ENCODE measurements at regions not wholly inside any gene's neighbourhood (a gene's known extent, or its start where the extent isn't known, plus 50 kb on each side); places are given as distances from the start of the nearest gene placed in this dataset.
A peak's percentile ranks its signal among the peaks of the same experiment; 100 is the strongest.

- DNase-seq, result no peak
These were observed 202.1 kb downstream of the NOVA1 start for GRCh38 chr14:26395726-26396125.

GRCh38 chr14:26394150-26394810, 203.6 kb downstream of the NOVA1 start:
- peak in 2 of 56 donors; percentile 4 to 24 for DNase-seq

- DNase-seq, result no peak
These were observed 205.3 kb downstream of the NOVA1 start for GRCh38 chr14:26392498-26392897.

DNA sequence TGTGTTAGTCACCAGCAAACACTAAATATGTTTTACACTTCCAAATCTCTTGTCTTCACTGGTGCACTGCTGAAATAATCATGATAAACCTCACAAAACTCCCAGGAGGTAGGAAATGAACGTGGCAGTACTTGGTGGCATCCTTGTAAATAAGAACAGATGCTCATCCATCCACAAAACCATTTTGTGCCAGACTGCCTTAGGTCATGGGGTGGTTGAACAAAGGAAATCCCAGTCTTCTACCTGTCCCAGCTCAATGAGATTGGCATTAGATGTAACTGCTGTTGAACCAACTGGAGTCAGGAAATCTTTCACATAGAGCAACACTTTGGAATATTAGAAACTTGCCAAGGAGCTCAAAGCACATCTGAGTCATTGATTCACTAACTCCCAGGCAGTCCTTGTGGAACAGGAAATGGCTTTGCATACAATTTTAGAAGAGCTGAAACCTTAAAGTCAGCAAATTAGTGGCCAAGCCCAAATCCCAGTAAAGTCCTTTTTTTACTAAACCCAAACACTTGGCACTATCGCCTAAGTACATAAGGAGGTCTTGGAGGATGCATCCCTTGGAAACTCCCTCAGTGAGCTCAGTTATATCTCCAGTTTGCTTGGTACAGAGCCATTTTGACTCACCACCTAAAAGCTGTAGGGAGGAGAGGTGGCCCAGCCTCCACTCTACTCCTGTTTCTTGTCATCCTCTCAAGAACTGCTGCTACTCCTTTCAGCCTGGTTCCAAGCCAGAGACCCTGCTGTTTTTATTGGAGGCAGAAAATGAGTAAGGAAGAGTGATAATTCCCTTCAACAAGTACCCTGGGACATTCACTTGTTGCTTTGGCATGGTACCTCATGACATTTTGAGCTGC, 208.0 kb downstream of the NOVA1 start:
- no peak for DNase-seq

DNA sequence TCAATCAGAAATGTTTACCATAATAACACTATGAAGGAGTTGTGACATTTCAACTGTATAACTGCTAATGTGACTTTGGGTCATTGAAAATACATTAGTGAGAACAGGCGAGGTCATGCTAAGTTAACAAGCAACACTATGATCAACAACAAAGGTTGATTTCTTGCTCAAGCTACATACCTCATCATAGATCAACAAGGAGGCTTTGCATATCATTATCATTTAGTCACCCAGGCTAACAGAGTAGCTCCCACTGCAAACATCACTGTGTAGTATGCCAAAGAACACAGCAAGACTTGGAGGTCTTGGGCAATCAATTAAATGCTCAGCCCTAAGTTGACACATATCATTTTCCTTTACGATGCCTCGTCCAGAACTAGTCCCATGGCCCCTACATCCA, 212.5 kb downstream of the NOVA1 start:
- DNase-seq, result no peak

DNA sequence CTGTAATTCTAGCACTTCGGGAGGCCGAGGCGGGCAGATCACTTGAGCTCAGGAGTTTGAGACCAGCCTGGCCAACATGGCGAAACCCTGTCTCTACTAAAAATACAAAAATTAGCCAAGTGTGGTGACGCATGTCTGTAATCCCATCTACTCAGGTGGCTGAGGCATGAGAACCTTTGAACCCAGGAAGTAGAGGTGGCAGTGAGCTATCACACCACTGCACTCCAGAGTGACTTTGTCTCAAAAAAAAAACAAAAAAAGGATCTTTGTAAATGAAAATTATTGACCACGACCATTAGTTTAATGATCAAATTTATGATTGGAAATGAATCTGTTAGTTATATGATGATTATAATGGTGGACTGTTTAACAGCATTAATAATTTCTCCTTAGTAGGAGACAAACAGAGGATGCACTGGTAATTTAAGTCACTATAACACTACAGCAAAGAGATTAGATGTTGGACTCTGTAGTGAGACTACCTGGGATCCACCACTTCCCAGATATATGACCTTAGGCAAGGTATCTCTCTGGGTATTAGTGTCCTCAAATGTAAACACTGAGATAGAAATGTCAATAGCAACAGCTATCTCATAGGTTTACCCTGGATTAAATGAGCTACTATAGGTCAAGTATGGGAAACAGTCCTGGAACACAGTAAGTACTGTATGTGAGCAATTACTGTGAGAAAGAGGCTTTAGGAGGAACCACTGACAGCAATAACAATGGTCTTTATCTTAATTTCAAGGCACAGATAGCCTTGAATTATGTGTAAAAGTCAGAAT, 214.7 kb downstream of the NOVA1 start:
- DNase-seq, result no peak

- no peak for DNase-seq
These were observed 216.4 kb downstream of the NOVA1 start for GRCh38 chr14:26381405-26381804.

DNA sequence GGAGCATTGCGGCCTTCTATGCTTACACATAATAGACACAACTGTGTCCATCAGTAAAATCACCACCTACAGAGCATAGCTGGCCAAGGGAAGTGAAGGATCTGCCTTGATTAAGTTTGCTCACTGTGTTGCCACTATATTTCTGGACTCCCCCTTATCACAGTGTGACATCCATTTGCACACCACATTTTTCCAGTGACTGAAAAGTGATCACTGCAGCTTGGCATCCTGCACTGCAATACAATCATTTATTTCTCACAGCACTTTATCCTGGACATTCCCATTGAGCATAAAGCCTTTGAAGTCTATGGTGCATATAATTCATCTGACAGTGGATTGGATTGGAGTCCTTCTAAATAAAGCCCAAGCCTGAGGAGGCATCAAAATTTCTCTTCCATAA, 217.2 kb downstream of the NOVA1 start:
- DNase-seq, result no peak

GRCh38 chr14:26379951-26380350, 217.9 kb downstream of the NOVA1 start:
- DNase-seq, result no peak

DNA sequence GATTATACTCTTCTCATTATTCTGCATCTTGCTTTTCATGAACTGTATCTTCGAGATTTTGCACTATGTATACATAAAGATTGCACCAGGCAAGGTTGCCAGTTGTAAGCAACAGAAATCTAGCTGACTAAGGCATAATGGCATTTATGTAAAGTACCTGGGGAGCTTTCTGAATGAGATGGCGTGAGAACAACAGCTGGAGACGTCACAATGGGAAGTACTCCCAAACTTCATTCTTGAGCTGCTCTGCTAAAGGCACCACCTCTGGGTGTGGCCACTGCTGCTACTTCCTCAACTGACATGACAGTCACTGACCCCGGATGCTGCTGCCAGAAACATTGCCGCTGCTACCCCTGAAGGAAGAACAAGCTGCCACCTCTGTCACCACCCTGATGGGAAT, 220.7 kb downstream of the NOVA1 start:
- no peak for DNase-seq

GRCh38 chr14:26370115-26370514, 227.7 kb downstream of the NOVA1 start:
- DNase-seq, result no peak

- DNase-seq, result no peak
These were observed 234.1 kb downstream of the NOVA1 start for GRCh38 chr14:26363689-26364088.

- DNase-seq, result no peak
These were observed 253.2 kb downstream of the NOVA1 start for GRCh38 chr14:26344596-26344995.

GRCh38 chr14:26339381-26339780, 258.5 kb downstream of the NOVA1 start:
- DNase-seq, result no peak

DNA sequence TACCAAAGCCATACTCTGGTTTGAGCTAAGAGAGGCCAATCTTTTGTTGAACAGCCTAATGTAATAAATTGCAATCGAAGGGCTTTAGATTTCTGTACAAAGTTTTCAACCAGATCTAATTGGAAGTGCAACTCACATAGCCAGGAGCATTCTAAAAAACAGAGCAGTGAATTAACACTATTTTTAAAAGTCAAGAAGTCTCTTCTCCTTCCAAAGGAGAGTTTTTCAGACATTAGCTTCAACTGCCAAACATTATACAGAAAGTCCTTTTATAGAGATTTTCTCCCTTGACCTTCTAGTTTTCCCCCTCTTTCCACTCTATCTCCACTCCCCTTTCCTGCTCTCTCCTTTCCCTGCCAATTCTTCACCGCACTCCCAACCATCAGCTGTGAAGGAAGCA, 259.6 kb downstream of the NOVA1 start:
- DNase-seq, result no peak

GRCh38 chr14:26334288-26334687, 263.5 kb downstream of the NOVA1 start:
- no peak for DNase-seq

DNA sequence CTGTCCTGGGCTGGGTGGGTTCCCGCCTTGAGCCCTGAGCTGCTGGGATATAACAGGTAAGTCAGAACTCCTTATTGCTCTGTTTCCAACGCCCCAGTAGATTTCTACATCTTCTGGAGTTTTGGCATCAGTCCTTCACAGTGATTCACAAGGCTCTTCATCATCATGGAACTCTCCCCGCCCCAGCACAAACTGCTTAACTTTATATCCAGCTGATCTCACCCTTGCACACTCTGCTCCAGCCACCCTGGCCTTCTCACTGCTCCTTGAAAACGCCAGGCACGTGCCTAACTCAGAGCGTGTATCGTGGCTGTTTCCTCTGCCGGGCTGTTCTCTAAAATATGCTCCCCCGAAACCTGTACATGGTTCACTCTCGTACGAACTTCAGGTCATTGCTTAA, 264.9 kb downstream of the NOVA1 start:
- DNase-seq, result no peak

- no peak for DNase-seq
These were observed 266.9 kb downstream of the NOVA1 start for GRCh38 chr14:26330982-26331381.

- DNase-seq, result no peak
These were observed 269.0 kb downstream of the NOVA1 start for GRCh38 chr14:26328791-26329190.

DNA sequence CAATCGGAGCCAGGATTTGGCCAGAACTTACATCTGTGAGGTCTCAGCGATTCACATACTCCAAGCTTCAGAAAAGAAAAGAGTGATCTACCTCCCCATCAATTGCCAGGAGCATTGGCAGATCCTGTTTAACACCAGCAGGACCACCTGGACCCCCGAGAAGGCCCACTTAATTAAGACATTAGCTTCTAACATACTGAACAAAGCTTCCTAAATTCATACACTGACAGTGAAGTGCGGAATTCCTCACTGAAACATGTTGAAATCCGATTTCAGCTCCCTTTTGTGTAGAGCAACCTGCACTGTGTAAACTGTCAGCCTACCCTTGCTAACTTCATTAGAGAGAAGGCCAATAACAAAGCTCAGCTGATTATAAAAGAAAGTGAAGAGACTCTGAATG, 274.0 kb downstream of the NOVA1 start:
- DNase-seq, result no peak

DNA sequence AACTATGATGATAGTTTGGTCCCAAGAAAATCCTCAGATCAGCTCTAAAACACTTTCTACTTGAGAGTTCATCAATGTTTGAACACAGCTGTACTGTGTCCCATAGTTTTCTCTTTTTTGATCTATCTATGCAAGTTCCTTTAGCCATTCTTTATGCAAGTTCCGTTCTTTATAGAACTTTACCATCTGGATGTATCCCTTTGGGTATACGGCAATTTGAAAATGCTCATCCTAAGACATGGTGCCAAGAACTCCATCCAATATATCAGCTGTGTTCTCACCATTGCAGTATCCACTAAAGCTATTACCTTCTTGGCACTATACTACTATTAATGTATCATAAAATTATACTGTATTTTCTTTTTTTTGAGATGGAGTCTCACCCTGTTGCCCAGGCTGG, 276.9 kb downstream of the NOVA1 start:
- DNase-seq, result no peak

Measured in amygdala (tissue), 56 donors.